ENCODE measurements at regions not wholly inside any gene's neighbourhood (a gene's known extent, or its start where the extent isn't known, plus 50 kb on each side); places are given as distances from the start of the nearest gene placed in this dataset.

DNA sequence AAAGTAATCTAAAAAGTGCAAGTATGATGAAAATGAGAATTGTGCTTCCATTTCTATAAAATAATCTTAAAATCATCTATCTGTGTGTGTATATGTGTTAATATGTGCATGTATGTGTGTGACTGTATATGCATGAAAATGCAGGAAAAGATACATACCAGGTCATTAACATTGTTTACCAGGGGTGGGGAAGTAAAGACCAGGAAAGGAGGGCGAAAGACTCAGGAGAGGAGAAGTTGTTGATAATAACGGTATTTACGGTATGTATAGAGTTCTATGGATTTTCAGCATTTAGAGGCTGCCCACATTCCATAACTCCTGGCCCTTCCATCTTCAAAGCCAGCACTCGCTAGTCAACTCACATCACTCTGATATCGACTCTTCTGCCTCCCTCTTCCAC is 111.0 kb upstream of the SPDL1 start:
- DNase-seq (ENCODE audit: low read depth, low spot score) = no peak
- H3K4me3 Mint-ChIP-seq = no peak overlapping the region
- peaks cover 30% of the 10 kb centered on the region for H3K27me3 Mint-ChIP-seq (ENCODE audit: low read depth)

DNA sequence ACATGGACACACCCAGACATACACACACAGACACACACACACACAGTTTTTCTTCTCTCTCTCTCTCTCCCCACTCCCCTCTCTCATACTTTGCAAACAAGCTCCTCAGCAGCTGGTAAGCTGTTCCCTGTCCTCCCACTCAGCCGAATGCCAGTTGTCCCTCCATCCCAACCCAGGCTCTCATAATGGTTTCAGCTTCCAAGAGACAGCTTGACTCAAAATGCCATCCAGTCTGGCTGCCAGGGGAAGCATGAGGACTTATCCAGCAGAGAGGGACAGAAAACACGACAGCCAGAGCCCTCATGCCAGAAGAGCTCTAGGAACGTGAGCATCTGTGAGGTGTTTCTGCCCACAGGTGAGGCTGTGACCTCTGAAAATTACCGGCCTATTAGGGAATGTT is 112.6 kb upstream of the SPDL1 start:
- Mint-ChIP-seq H3K4me3 (no peak overlapping the region), H3K27ac (ENCODE audit: unreplicated experiment) (no peak overlapping the region), H3K9me3 (peaks cover 8% of the 10 kb centered on the region), H3K36me3 (ENCODE audit: low read depth) (no peaks in the 10 kb centered on the region), H3K27me3 (ENCODE audit: low read depth) (peaks cover 30% of the 10 kb centered on the region), H3K4me1 (no peaks in the 10 kb centered on the region)
- DNase-seq (ENCODE audit: low read depth, low spot score) = no peak
- no peak for TF ChIP-seq CTCF (conservative IDR thresholded peaks at IDR 0.05)

More for the DNA sequence above, 111.0 kb upstream of the SPDL1 start:
- no peak for TF ChIP-seq CTCF (conservative IDR thresholded peaks at IDR 0.05)
- no peak overlapping the region for H3K27ac Mint-ChIP-seq (ENCODE audit: unreplicated experiment)
- H3K36me3 Mint-ChIP-seq (ENCODE audit: low read depth) = no peaks in the 10 kb centered on the region
- no peaks in the 10 kb centered on the region for H3K4me1 Mint-ChIP-seq
- H3K9me3 Mint-ChIP-seq = peaks cover 13% of the 10 kb centered on the region

- no peak overlapping the region for H3K27ac Mint-ChIP-seq (ENCODE audit: unreplicated experiment)
- no peak overlapping the region for H3K4me3 Mint-ChIP-seq
- H3K4me1 Mint-ChIP-seq = no peaks in the 10 kb centered on the region
- DNase-seq (ENCODE audit: low read depth, low spot score) = no peak
- no peaks in the 10 kb centered on the region for H3K36me3 Mint-ChIP-seq (ENCODE audit: low read depth)
- H3K9me3 Mint-ChIP-seq = no peaks in the 10 kb centered on the region
- TF ChIP-seq CTCF (conservative IDR thresholded peaks at IDR 0.05) = no peak
- peaks cover 9% of the 10 kb centered on the region for H3K27me3 Mint-ChIP-seq (ENCODE audit: low read depth)
Measured at GRCh38 chr5:169467041-169467771, 116.4 kb upstream of the SPDL1 start.

- Mint-ChIP-seq H3K4me1 (peaks cover 4% of the 10 kb centered on the region), H3K36me3 (ENCODE audit: low read depth) (no peaks in the 10 kb centered on the region), H3K27ac (ENCODE audit: unreplicated experiment) (no peak overlapping the region), H3K9me3 (peaks cover 3% of the 10 kb centered on the region), H3K27me3 (ENCODE audit: low read depth) (peaks cover 4% of the 10 kb centered on the region), H3K4me3 (no peak overlapping the region)
- no peak for TF ChIP-seq CTCF (conservative IDR thresholded peaks at IDR 0.05)
- DNase-seq (ENCODE audit: low read depth, low spot score) = no peak
Measured at GRCh38 chr5:169460896-169461295, 122.7 kb upstream of the SPDL1 start.

DNA sequence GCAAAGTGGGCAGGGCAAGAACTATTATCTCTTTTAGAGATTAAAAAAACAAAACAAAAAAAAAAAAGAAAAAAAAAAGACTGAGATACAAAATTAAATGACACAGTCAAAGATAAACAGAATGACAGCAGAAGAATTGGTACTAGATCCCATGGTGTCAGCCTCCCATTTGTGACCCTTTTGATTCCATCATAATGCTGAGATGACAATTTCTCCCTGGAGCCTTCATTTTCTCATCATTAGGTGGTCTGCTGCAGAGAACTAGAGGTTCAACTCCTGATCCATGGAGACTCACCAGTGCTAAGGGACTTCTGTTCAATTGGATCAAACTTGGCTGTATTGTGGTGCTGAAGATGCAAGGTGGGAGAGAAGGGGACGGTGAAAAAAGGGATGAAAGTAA is 123.5 kb upstream of the SPDL1 start:
- no peak for TF ChIP-seq CTCF (conservative IDR thresholded peaks at IDR 0.05)
- no peak overlapping the region for H3K27ac Mint-ChIP-seq (ENCODE audit: unreplicated experiment)
- H3K27me3 Mint-ChIP-seq (ENCODE audit: low read depth) = peaks cover 4% of the 10 kb centered on the region
- H3K36me3 Mint-ChIP-seq (ENCODE audit: low read depth) = no peaks in the 10 kb centered on the region
- H3K4me3 Mint-ChIP-seq = no peak overlapping the region
- no peak for DNase-seq (ENCODE audit: low read depth, low spot score)
- peaks cover 4% of the 10 kb centered on the region for H3K4me1 Mint-ChIP-seq
- H3K9me3 Mint-ChIP-seq = peaks cover 3% of the 10 kb centered on the region

Data from neural crest cell (in vitro differentiated cells).